ENCODE measurements at regions not wholly inside any gene's neighbourhood (a gene's known extent, or its start where the extent isn't known, plus 50 kb on each side); places are given as distances from the start of the nearest gene placed in this dataset.

DNA sequence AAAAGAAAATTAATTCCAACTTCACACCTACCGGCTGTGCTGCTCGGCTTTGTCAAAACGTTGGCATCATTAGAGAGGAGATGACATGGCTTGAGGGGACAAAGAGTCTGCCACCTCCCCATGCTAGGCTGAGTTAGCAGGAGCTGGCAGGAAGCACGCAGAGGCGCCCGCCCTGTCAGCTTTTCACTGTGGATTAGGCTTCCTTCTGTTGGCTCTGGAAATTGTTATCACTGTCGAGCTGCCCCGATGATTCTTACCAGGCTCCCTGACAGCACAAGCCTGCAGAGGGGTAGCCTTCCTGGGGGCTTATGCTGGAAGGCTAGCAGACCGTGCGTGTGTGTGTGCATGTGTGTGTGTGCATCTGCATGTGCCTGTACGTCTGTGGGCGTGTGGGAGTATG lies 490.9 kb upstream of the TBX3 start:
- no peaks in the 10 kb centered on the region for H3F3A ChIP-seq (ENCODE audit: insufficient read depth, low read length)
- no peaks in the 10 kb centered on the region for H3K79me2 ChIP-seq (ENCODE audit: insufficient read depth, low read length)
- H3K9me2 ChIP-seq (ENCODE audit: low read depth, low read length), result no peaks in the 10 kb centered on the region
- no peaks in the 10 kb centered on the region for H3K9me3 ChIP-seq (ENCODE audit: low read length)
- TF ChIP-seq EZH2 (IDR thresholded peaks at IDR 0.05; ENCODE audit: borderline replicate concordance, low read length), result no peak
- H3K36me3 ChIP-seq (ENCODE audit: insufficient read depth, low read length), result no peaks in the 10 kb centered on the region
- no peak overlapping the region for H3K4me3 ChIP-seq (ENCODE audit: low read depth, low read length, poor library complexity, severe bottlenecking)
- H4K20me1 ChIP-seq (ENCODE audit: insufficient read depth, low read length), result no peaks in the 10 kb centered on the region
- H2AFZ ChIP-seq (ENCODE audit: low read length), result no peak overlapping the region
- no peak overlapping the region for H3K9ac ChIP-seq (ENCODE audit: low read length)
- no peak overlapping the region for H3K4me2 ChIP-seq (ENCODE audit: low read length)
- no peaks in the 10 kb centered on the region for H3K27me3 ChIP-seq (ENCODE audit: insufficient read depth, low read length)
- no peak overlapping the region for H3K27ac ChIP-seq (ENCODE audit: low read depth, low read length, poor library complexity, severe bottlenecking)
- H3K4me1 ChIP-seq (ENCODE audit: insufficient read depth, low read length, severe bottlenecking), result no peaks in the 10 kb centered on the region

DNA sequence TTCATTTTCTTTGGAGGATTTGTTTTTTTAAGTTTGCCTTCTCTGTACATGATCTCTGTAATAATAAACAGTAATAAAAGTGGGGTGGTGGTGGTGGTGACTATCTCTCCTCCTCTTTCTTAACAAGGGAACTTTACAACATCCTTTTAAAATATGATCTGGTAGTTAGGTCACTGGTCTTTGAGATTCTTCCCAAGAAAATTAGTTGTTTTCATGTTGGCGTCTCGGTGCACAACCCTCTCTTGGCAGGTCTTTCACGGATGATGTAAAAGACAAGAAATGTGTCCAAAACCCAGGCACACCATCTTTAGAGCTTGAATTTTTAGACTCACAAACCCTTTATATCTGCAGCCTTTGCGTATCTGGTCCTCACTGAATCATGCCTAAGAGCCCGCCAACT lies 488.5 kb upstream of the TBX3 start:
- Histone ChIP-seq H3K4me3 (ENCODE audit: low read depth, low read length, poor library complexity, severe bottlenecking) (no peak overlapping the region), H4K20me1 (ENCODE audit: insufficient read depth, low read length) (no peaks in the 10 kb centered on the region)

GRCh38 chr12:115169981-115170380 lies 486.0 kb upstream of the TBX3 start:
- Histone ChIP-seq H3K4me1 (ENCODE audit: insufficient read depth, low read length, severe bottlenecking) (no peaks in the 10 kb centered on the region), H3K79me2 (ENCODE audit: insufficient read depth, low read length) (no peaks in the 10 kb centered on the region), H3F3A (ENCODE audit: insufficient read depth, low read length) (no peaks in the 10 kb centered on the region), H3K4me2 (ENCODE audit: low read length) (no peak overlapping the region), H2AFZ (ENCODE audit: low read length) (no peak overlapping the region), H3K4me3 (ENCODE audit: low read depth, low read length, poor library complexity, severe bottlenecking) (no peak overlapping the region), H3K9me2 (ENCODE audit: low read depth, low read length) (no peaks in the 10 kb centered on the region), H3K27ac (ENCODE audit: low read depth, low read length, poor library complexity, severe bottlenecking) (no peak overlapping the region), H3K9me3 (ENCODE audit: low read length) (no peaks in the 10 kb centered on the region), H3K36me3 (ENCODE audit: insufficient read depth, low read length) (no peaks in the 10 kb centered on the region), H3K9ac (ENCODE audit: low read length) (no peak overlapping the region), H3K27me3 (ENCODE audit: insufficient read depth, low read length) (no peaks in the 10 kb centered on the region), H4K20me1 (ENCODE audit: insufficient read depth, low read length) (no peaks in the 10 kb centered on the region)
- no peak for TF ChIP-seq EZH2 (IDR thresholded peaks at IDR 0.05; ENCODE audit: borderline replicate concordance, low read length)
- TF ChIP-seq, protein P1, sequence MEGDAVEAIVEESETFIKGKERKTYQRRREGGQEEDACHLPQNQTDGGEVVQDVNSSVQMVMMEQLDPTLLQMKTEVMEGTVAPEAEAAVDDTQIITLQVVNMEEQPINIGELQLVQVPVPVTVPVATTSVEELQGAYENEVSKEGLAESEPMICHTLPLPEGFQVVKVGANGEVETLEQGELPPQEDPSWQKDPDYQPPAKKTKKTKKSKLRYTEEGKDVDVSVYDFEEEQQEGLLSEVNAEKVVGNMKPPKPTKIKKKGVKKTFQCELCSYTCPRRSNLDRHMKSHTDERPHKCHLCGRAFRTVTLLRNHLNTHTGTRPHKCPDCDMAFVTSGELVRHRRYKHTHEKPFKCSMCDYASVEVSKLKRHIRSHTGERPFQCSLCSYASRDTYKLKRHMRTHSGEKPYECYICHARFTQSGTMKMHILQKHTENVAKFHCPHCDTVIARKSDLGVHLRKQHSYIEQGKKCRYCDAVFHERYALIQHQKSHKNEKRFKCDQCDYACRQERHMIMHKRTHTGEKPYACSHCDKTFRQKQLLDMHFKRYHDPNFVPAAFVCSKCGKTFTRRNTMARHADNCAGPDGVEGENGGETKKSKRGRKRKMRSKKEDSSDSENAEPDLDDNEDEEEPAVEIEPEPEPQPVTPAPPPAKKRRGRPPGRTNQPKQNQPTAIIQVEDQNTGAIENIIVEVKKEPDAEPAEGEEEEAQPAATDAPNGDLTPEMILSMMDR (IDR thresholded peaks at IDR 0.05; ENCODE audit: low read length), result no peak

More for the DNA sequence above, 488.5 kb upstream of the TBX3 start:
- no peaks in the 10 kb centered on the region for H3K9me2 ChIP-seq (ENCODE audit: low read depth, low read length)
- no peaks in the 10 kb centered on the region for H3K9me3 ChIP-seq (ENCODE audit: low read length)
- H3K4me1 ChIP-seq (ENCODE audit: insufficient read depth, low read length, severe bottlenecking), result no peaks in the 10 kb centered on the region
- H3K79me2 ChIP-seq (ENCODE audit: insufficient read depth, low read length), result no peaks in the 10 kb centered on the region
- no peak overlapping the region for H3K9ac ChIP-seq (ENCODE audit: low read length)
- no peak overlapping the region for H3K4me2 ChIP-seq (ENCODE audit: low read length)
- TF ChIP-seq EZH2 (IDR thresholded peaks at IDR 0.05; ENCODE audit: borderline replicate concordance, low read length), result no peak
- TF ChIP-seq, protein P1 (IDR thresholded peaks at IDR 0.05; ENCODE audit: low read length), result no peak
- no peaks in the 10 kb centered on the region for H3F3A ChIP-seq (ENCODE audit: insufficient read depth, low read length)
- H3K36me3 ChIP-seq (ENCODE audit: insufficient read depth, low read length), result no peaks in the 10 kb centered on the region
- no peaks in the 10 kb centered on the region for H3K27me3 ChIP-seq (ENCODE audit: insufficient read depth, low read length)
- no peak overlapping the region for H2AFZ ChIP-seq (ENCODE audit: low read length)
- no peak overlapping the region for H3K27ac ChIP-seq (ENCODE audit: low read depth, low read length, poor library complexity, severe bottlenecking)

- no peaks in the 10 kb centered on the region for H3K27me3 ChIP-seq (ENCODE audit: insufficient read depth, low read length)
- no peak overlapping the region for H3K4me3 ChIP-seq (ENCODE audit: low read depth, low read length, poor library complexity, severe bottlenecking)
- no peaks in the 10 kb centered on the region for H3K9me3 ChIP-seq (ENCODE audit: low read length)
- TF ChIP-seq, protein P1 (IDR thresholded peaks at IDR 0.05; ENCODE audit: low read length), result no peak
- no peak for TF ChIP-seq EZH2 (IDR thresholded peaks at IDR 0.05; ENCODE audit: borderline replicate concordance, low read length)
- H2AFZ ChIP-seq (ENCODE audit: low read length), result no peak overlapping the region
- H3K79me2 ChIP-seq (ENCODE audit: insufficient read depth, low read length), result no peaks in the 10 kb centered on the region
- no peak overlapping the region for H3K27ac ChIP-seq (ENCODE audit: low read depth, low read length, poor library complexity, severe bottlenecking)
- H3K36me3 ChIP-seq (ENCODE audit: insufficient read depth, low read length), result no peaks in the 10 kb centered on the region
- H3K4me2 ChIP-seq (ENCODE audit: low read length), result no peak overlapping the region
- no peaks in the 10 kb centered on the region for H3K4me1 ChIP-seq (ENCODE audit: insufficient read depth, low read length, severe bottlenecking)
- no peaks in the 10 kb centered on the region for H3K9me2 ChIP-seq (ENCODE audit: low read depth, low read length)
- H3F3A ChIP-seq (ENCODE audit: insufficient read depth, low read length), result no peaks in the 10 kb centered on the region
- no peaks in the 10 kb centered on the region for H4K20me1 ChIP-seq (ENCODE audit: insufficient read depth, low read length)
- no peak overlapping the region for H3K9ac ChIP-seq (ENCODE audit: low read length)
These were observed 482.8 kb upstream of the TBX3 start for GRCh38 chr12:115166698-115167315.

Measured in OCI-LY1 (cell line).